ENCODE measurements at regions not wholly inside any gene's neighbourhood (a gene's known extent, or its start where the extent isn't known, plus 50 kb on each side); places are given as distances from the start of the nearest gene placed in this dataset.

DNA sequence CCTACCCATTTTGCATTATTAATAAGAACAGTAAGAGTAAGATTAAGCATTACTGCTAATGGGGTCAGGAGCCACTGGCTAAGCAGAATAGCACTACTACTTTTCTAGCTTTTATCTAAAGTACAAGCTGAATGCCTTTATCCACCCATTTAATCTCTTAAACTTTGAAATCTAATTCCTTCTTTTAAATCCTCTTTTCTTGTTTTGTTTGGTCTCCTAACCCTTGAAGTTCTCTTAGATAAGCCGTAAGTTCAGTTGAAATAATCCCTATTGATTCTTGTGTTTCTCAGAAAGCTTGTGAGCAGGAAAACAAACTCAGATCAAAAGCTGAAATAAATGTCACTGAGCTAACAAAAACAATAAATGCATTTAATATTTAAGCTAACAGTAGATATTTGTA is 380.2 kb downstream of the TBC1D32 start:
- TF ChIP-seq, protein P1, sequence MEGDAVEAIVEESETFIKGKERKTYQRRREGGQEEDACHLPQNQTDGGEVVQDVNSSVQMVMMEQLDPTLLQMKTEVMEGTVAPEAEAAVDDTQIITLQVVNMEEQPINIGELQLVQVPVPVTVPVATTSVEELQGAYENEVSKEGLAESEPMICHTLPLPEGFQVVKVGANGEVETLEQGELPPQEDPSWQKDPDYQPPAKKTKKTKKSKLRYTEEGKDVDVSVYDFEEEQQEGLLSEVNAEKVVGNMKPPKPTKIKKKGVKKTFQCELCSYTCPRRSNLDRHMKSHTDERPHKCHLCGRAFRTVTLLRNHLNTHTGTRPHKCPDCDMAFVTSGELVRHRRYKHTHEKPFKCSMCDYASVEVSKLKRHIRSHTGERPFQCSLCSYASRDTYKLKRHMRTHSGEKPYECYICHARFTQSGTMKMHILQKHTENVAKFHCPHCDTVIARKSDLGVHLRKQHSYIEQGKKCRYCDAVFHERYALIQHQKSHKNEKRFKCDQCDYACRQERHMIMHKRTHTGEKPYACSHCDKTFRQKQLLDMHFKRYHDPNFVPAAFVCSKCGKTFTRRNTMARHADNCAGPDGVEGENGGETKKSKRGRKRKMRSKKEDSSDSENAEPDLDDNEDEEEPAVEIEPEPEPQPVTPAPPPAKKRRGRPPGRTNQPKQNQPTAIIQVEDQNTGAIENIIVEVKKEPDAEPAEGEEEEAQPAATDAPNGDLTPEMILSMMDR (IDR thresholded peaks at IDR 0.05), result no peak
- TF ChIP-seq GABPB1 (CRISPR knock-in tag; IDR thresholded peaks at IDR 0.05), result no peak
